A549 (cell line): ENCODE measurements at regions not wholly inside any gene's neighbourhood (a gene's known extent, or its start where the extent isn't known, plus 50 kb on each side); places are given as distances from the start of the nearest gene placed in this dataset.

Experiments used
- ATAC-seq, 2 experiments: fragments of 200-7000 bp in 1 of 2; fragments of >200 bp in 1 of 2; cut with Nextera tagmentation in 1 of 2; cut with Tn5 transposase in 1 of 2; 3 replicates each; pipeline versions ENCODE4 v1.8.0 to v1.9.1; 2018 to 2020; ENCODE audit warnings: mild to moderate bottlenecking in 1 of 2, moderate library complexity in 1 of 2
- CTCF ChIA-PET: fragments of 300-600 bp; sonication (Branson Sonifier 250); formaldehyde crosslinking; extraction: SDS; loops from one replicate; lab custom pipeline; 2021; ENCODE audit warnings: antibody characterized with exemption, inconsistent platforms; lab: Yijun Ruan, JAX
- POLR2A ChIA-PET: fragments of 350-600 bp; formaldehyde crosslinking; extraction: SDS; loops from one replicate; lab custom pipeline; 2021; ENCODE audit warnings: antibody characterized with exemption, inconsistent platforms; lab: Yijun Ruan, JAX
- DNase-seq, 2 experiments: peaks; one replicate each; pipeline versions ENCODE4 v3.0.0 to v3.0.0-alpha.2; 2011 to 2016; ENCODE audit warnings: low read depth in 1 of 2, low spot score in 1 of 2
- FAIRE-seq: peaks from 2 replicates; lab custom pipeline; 2011; peaks lifted over from hg19 to GRCh38; lab: Jason Lieb, UNC
- H3K27ac ChIP-seq, 2 experiments: fragments of >200 bp; sonication (Bioruptor Twin); formaldehyde crosslinking; 3 replicates each; pipeline ENCODE4 v1.5.1; 2016 to 2017
- H3K4me1 ChIP-seq: fragments of >200 bp; sonication (Bioruptor Twin); formaldehyde crosslinking; 3 replicates; pipeline ENCODE4 v1.6.1; 2016
- H3K4me2 ChIP-seq: fragments of >200 bp; sonication (Bioruptor Twin); formaldehyde crosslinking; 3 replicates; pipeline ENCODE4 v1.6.1; 2016
- H3K4me3 ChIP-seq: fragments of >200 bp; sonication (Bioruptor Twin); formaldehyde crosslinking; 3 replicates; pipeline ENCODE4 v1.5.1; 2016
- H3K9me3 ChIP-seq: fragments of >200 bp; sonication (Bioruptor Twin); formaldehyde crosslinking; 3 replicates; pipeline ENCODE4 v1.6.1; 2016
- BHLHE40 ChIP-seq: IDR thresholded peaks from 2 replicates; pipeline ENCODE4 v1.6.1; 2012; ENCODE audit warnings: low read depth, low read length, inconsistent platforms
- CBX8 ChIP-seq: fragments of 200-600 bp; sonication (generic); IDR thresholded peaks from 2 replicates; pipeline ENCODE4 v1.6.1; 2016
- CEBPB ChIP-seq, 2 experiments: fragments of >200 bp in 1 of 2; sonication (Bioruptor Twin) in 1 of 2; formaldehyde crosslinking in 1 of 2; IDR thresholded peaks; 2 replicates each; pipeline ENCODE4 v1.6.1; 2012 to 2016
- CHD2 ChIP-seq: fragments of 150-350 bp; IDR thresholded peaks from 2 replicates; pipeline ENCODE4 v1.6.1; 2014; ENCODE audit warnings: low read length; ENCODE audit not compliant: partially characterized antibody
- EHF ChIP-seq: fragments of 250-450 bp; sonication (Bioruptor Pico); IDR thresholded peaks from 2 replicates; pipeline ENCODE4 v1.5.0; 2020; ENCODE audit warnings: mild to moderate bottlenecking
- EP300 ChIP-seq, 2 experiments: fragments of >200 bp; sonication (Bioruptor Twin); formaldehyde crosslinking; IDR thresholded peaks; 2 replicates in 1 of 2; 3 replicates in 1 of 2; pipeline ENCODE4 v1.6.1; 2016 to 2017
- ESRRA ChIP-seq: fragments of 150-350 bp; IDR thresholded peaks from 2 replicates; pipeline ENCODE4 v1.6.1; 2014; ENCODE audit warnings: mild to moderate bottlenecking, low read length, borderline replicate concordance
- FOXS1 ChIP-seq: fragments of 250-450 bp; sonication (Bioruptor Pico); IDR thresholded peaks from 2 replicates; pipeline ENCODE4 v1.5.0; 2020; ENCODE audit warnings: mild to moderate bottlenecking, moderate library complexity
- GATA3 ChIP-seq: IDR thresholded peaks from 2 replicates; pipeline ENCODE4 v1.6.1; 2012; ENCODE audit warnings: borderline replicate concordance
- HDAC2 ChIP-seq: fragments of 200-600 bp; sonication (generic); IDR thresholded peaks from 2 replicates; pipeline ENCODE4 v1.6.1; 2016
- HMGXB4 ChIP-seq: fragments of 250-450 bp; sonication (Bioruptor Pico); IDR thresholded peaks from 2 replicates; pipeline ENCODE4 v1.5.0; 2021; ENCODE audit warnings: mild to moderate bottlenecking, moderate library complexity, borderline replicate concordance
- HOXA7 ChIP-seq: fragments of 250-450 bp; sonication (Bioruptor Pico); IDR thresholded peaks from 2 replicates; pipeline ENCODE4 v1.5.0; 2020; ENCODE audit warnings: mild to moderate bottlenecking, moderate library complexity
- HOXB5 ChIP-seq: fragments of 250-450 bp; sonication (Bioruptor Pico); IDR thresholded peaks from 2 replicates; pipeline ENCODE4 v1.5.0; 2020; ENCODE audit warnings: mild to moderate bottlenecking, moderate library complexity
- JUN ChIP-seq, 2 experiments: fragments of >200 bp; sonication (Bioruptor Twin); formaldehyde crosslinking; IDR thresholded peaks; 2 replicates in 1 of 2; 3 replicates in 1 of 2; pipeline ENCODE4 v1.6.1; 2016 to 2017
- JUNB ChIP-seq: fragments of >200 bp; sonication (Bioruptor Twin); formaldehyde crosslinking; IDR thresholded peaks from 2 replicates; pipeline ENCODE4 v1.6.1; 2016
- KDM1A ChIP-seq: fragments of 200-600 bp; sonication (generic); IDR thresholded peaks from 2 replicates; pipeline ENCODE4 v1.6.1; 2016; ENCODE audit warnings: low read depth, mild to moderate bottlenecking
- KDM5A ChIP-seq: fragments of 200-600 bp; sonication (generic); IDR thresholded peaks from 2 replicates; pipeline ENCODE4 v1.6.1; 2016; ENCODE audit warnings: antibody characterized with exemption, mild to moderate bottlenecking
- MAFK ChIP-seq: fragments of 450-650 bp; IDR thresholded peaks from 2 replicates; pipeline ENCODE4 v1.6.1; 2014; ENCODE audit not compliant: partially characterized antibody
- MYC ChIP-seq: IDR thresholded peaks from 2 replicates; pipeline ENCODE4 v1.6.1; 2012; ENCODE audit warnings: mild to moderate bottlenecking, inconsistent platforms, low read length, improper control_type of control experiment, borderline replicate concordance
- NPAS2 ChIP-seq: fragments of 250-450 bp; sonication (Bioruptor Pico); IDR thresholded peaks from 2 replicates; pipeline ENCODE4 v1.8.0; 2022; ENCODE audit warnings: mild to moderate bottlenecking, moderate library complexity, borderline replicate concordance
- PHF8 ChIP-seq: fragments of 200-600 bp; sonication (generic); IDR thresholded peaks from 2 replicates; pipeline ENCODE4 v1.6.1; 2016; ENCODE audit warnings: low read depth, mild to moderate bottlenecking, antibody characterized with exemption, moderate library complexity, borderline replicate concordance
- POLR2A ChIP-seq: IDR thresholded peaks from 2 replicates; pipeline ENCODE4 v1.6.1; 2012; ENCODE audit warnings: mild to moderate bottlenecking, low read length
- POLR2AphosphoS2 ChIP-seq: conservative IDR thresholded peaks from 2 replicates; pipeline ENCODE4 v1.6.1; 2012; ENCODE audit warnings: low read length, improper control_type of control experiment, inconsistent platforms
- RCOR1 ChIP-seq: fragments of 150-350 bp; IDR thresholded peaks from 2 replicates; pipeline ENCODE4 v1.6.1; 2014; ENCODE audit warnings: antibody characterized with exemption, low read length, low read depth
- RFX5 ChIP-seq: fragments of 450-650 bp; IDR thresholded peaks from 2 replicates; pipeline ENCODE4 v1.7.1; 2014; ENCODE audit warnings: antibody characterized with exemption, mild to moderate bottlenecking, moderate library complexity
- SREBF2 ChIP-seq: fragments of 450-650 bp; IDR thresholded peaks from 2 replicates; pipeline ENCODE4 v1.6.1; 2014; ENCODE audit warnings: mild to moderate bottlenecking, moderate library complexity
- TFCP2L1 ChIP-seq: fragments of 250-450 bp; sonication (Bioruptor Pico); IDR thresholded peaks from 2 replicates; pipeline ENCODE4 v1.5.0; 2021; ENCODE audit warnings: mild to moderate bottlenecking
- TP53 ChIP-seq: fragments of 250-450 bp; sonication (Bioruptor Pico); IDR thresholded peaks from 2 replicates; pipeline ENCODE4 v1.5.0; 2021; ENCODE audit warnings: mild to moderate bottlenecking, moderate library complexity
- USF2 ChIP-seq: fragments of 450-650 bp; IDR thresholded peaks from 2 replicates; pipeline ENCODE4 v1.6.1; 2014; ENCODE audit warnings: antibody characterized with exemption
- ZFP36 ChIP-seq: fragments of 450-650 bp; IDR thresholded peaks from 2 replicates; pipeline ENCODE4 v1.6.1; 2014; ENCODE audit warnings: borderline replicate concordance; ENCODE audit not compliant: partially characterized antibody
- ZNF302 ChIP-seq: fragments of 250-450 bp; sonication (Bioruptor Pico); IDR thresholded peaks from 2 replicates; pipeline ENCODE4 v1.9.0; 2021; ENCODE audit warnings: inconsistent platforms, mild to moderate bottlenecking, moderate library complexity
- WGBS: methylation state at CpG from one replicate; pipeline ENCODE4 v1.1.6; 2017; ENCODE audit errors: missing lambda C conversion rate; 5-methylcytosine and 5-hydroxymethylcytosine counted together

- TF ChIP-seq EP300 (IDR thresholded peaks at IDR 0.05): no peak
- no peak for TF ChIP-seq TFCP2L1
- TF ChIP-seq ZNF302 (CRISPR knock-in tag): no peak
- TF ChIP-seq, all 56 proteins: peak for 0
- Histone ChIP-seq H3K9me3 (no peaks in the 10 kb centered on the region), H3K4me2 (no peak overlapping the region), H3K27ac (no peak overlapping the region), H3K4me3 (no peak overlapping the region), H3K4me1 (no peaks in the 10 kb centered on the region)
- no peak for FAIRE-seq
- ChIA-PET POLR2A (no interaction called here), CTCF (no interaction called here)
- ATAC-seq: no peak
- no peak for DNase-seq
- 30% methylated on average over 4 of the region's 4 CpGs for WGBS
Observed at GRCh38 chr22:27087051-27087450, 429.7 kb downstream of the MIAT start.

GRCh38 chr22:27088026-27088425, 430.6 kb downstream of the MIAT start:
- DNase-seq (no peak), ATAC-seq (no peak), FAIRE-seq (no peak)
- POLR2A ChIA-PET: no interaction called here
- 0% methylated on average over 1 of the region's 1 CpG for WGBS
- Histone ChIP-seq H3K27ac (no peak overlapping the region), H3K9me3 (no peaks in the 10 kb centered on the region), H3K4me1 (no peaks in the 10 kb centered on the region), H3K4me3 (no peak overlapping the region), H3K4me2 (no peak overlapping the region)
- no peak for TF ChIP-seq ESRRA
- no peak for TF ChIP-seq EHF
- TF ChIP-seq ZNF302 (CRISPR knock-in tag): no peak
- no peak for TF ChIP-seq USF2
- TF ChIP-seq CHD2: no peak
- TF ChIP-seq TFCP2L1: no peak
- TF ChIP-seq HOXB5 (CRISPR knock-in tag): no peak
- no peak for TF ChIP-seq JUN (IDR thresholded peaks at IDR 0.05)
- no peak for TF ChIP-seq RFX5
- TF ChIP-seq PHF8: no peak
- CTCF ChIA-PET: interaction anchor here (0.7 kb wide), 1 partner anchor 181 kb away, joined by 3 read pairs; no protein-coding TSS in a partner anchor

- WGBS: 43% methylated on average over 3 of the region's 3 CpGs
- Histone ChIP-seq H3K4me2 (no peak overlapping the region), H3K4me3 (no peak overlapping the region), H3K9me3 (no peaks in the 10 kb centered on the region), H3K4me1 (no peaks in the 10 kb centered on the region), H3K27ac (no peak overlapping the region)
- DNase-seq: no peak
- ChIA-PET POLR2A (no interaction called here), CTCF (no interaction called here)
- no peak for ATAC-seq
- FAIRE-seq: no peak
- TF ChIP-seq EHF (no peak), CHD2 (no peak), EP300 (IDR thresholded peaks at IDR 0.05) (no peak), HDAC2 (no peak), CBX8 (no peak), MAFK (no peak), RFX5 (no peak), PHF8 (no peak), JUNB (no peak), MYC (no peak), NPAS2 (no peak), TP53 (CRISPR knock-in tag) (no peak), FOXS1 (CRISPR knock-in tag) (no peak), TFCP2L1 (no peak), KDM1A (no peak), HOXA7 (CRISPR knock-in tag) (no peak), ESRRA (no peak)
Observed at GRCh38 chr22:27089264-27089663, 431.9 kb downstream of the MIAT start.

GRCh38 chr22:27090611-27091011, 433.2 kb downstream of the MIAT start:
- WGBS: 85% methylated on average over 16 of the region's 17 CpGs
- H3K4me3 ChIP-seq: no peak overlapping the region
- no peak overlapping the region for H3K27ac ChIP-seq
- H3K9me3 ChIP-seq: no peaks in the 10 kb centered on the region
- ATAC-seq (no peak), FAIRE-seq (no peak), DNase-seq (no peak)
- no peaks in the 10 kb centered on the region for H3K4me1 ChIP-seq
- no peak overlapping the region for H3K4me2 ChIP-seq
- CTCF ChIA-PET: interaction anchor here (0.6 to 0.8 kb wide), 2 partner anchors 11 to 60 kb away, joined by 3 read pairs; no protein-coding TSS in a partner anchor
- TF ChIP-seq POLR2AphosphoS2 (no peak), ESRRA (no peak), SREBF2 (no peak), RFX5 (no peak), CEBPB (IDR thresholded peaks at IDR 0.05) (no peak), KDM5A (no peak), POLR2A (no peak), GATA3 (no peak), CBX8 (no peak), ZFP36 (no peak), RCOR1 (no peak), BHLHE40 (no peak), HMGXB4 (CRISPR knock-in tag) (no peak), JUN (IDR thresholded peaks at IDR 0.05) (no peak)
- TF ChIP-seq, all 56 proteins: peak for 0
- POLR2A ChIA-PET: no interaction called here
